DOHH2 (cell line): ENCODE measurements at regions not wholly inside any gene's neighbourhood (a gene's known extent, or its start where the extent isn't known, plus 50 kb on each side); places are given as distances from the start of the nearest gene placed in this dataset.

Experiments
- EZH2phosphoT487 ChIP-seq: fragments of 200-600 bp; sonication (generic); IDR thresholded peaks from 2 replicates; pipeline ENCODE4 v1.6.1; 2017; ENCODE audit warnings: borderline replicate concordance, mild to moderate bottlenecking, antibody characterized with exemption, low read length, moderate library complexity, mixed read lengths
- TF ChIP-seq, protein P1 (sequence below): fragments of 200-600 bp; sonication (generic); IDR thresholded peaks from one replicate; pipeline ENCODE4 v1.5.1; 2014; ENCODE audit warnings: antibody characterized with exemption, mild to moderate bottlenecking, low read depth, low read length; ENCODE audit not compliant: poor library complexity, severe bottlenecking

GRCh38 chr2:198791623-198792022 is 666.1 kb downstream of the SATB2 start:
- TF ChIP-seq, protein P1, sequence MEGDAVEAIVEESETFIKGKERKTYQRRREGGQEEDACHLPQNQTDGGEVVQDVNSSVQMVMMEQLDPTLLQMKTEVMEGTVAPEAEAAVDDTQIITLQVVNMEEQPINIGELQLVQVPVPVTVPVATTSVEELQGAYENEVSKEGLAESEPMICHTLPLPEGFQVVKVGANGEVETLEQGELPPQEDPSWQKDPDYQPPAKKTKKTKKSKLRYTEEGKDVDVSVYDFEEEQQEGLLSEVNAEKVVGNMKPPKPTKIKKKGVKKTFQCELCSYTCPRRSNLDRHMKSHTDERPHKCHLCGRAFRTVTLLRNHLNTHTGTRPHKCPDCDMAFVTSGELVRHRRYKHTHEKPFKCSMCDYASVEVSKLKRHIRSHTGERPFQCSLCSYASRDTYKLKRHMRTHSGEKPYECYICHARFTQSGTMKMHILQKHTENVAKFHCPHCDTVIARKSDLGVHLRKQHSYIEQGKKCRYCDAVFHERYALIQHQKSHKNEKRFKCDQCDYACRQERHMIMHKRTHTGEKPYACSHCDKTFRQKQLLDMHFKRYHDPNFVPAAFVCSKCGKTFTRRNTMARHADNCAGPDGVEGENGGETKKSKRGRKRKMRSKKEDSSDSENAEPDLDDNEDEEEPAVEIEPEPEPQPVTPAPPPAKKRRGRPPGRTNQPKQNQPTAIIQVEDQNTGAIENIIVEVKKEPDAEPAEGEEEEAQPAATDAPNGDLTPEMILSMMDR = no peak
- TF ChIP-seq EZH2phosphoT487 = no peak
